Esophagus muscularis mucosa (tissue), 3 donors: ENCODE measurements at regions not wholly inside any gene's neighbourhood (a gene's known extent, or its start where the extent isn't known, plus 50 kb on each side); places are given as distances from the start of the nearest gene placed in this dataset.

Source experiments
- POLR2AphosphoS5 ChIP-seq, 2 donors: sonication (generic); formaldehyde crosslinking; IDR thresholded peaks; one replicate each; pipeline ENCODE4 v1.6.1; 2017; ENCODE audit warnings: antibody characterized with exemption in 2 of 2
- TF ChIP-seq, protein P1 (sequence below), 3 experiments: fragments of 200-600 bp in 2 of 3; fragments of 450-650 bp in 1 of 3; sonication (generic) in 2 of 3; IDR thresholded peaks; one replicate each; pipeline ENCODE4 v1.5.1; 2017 to 2019; ENCODE audit warnings: antibody characterized with exemption in 3 of 3, mild to moderate bottlenecking in 2 of 3, moderate library complexity in 1 of 3

DNA sequence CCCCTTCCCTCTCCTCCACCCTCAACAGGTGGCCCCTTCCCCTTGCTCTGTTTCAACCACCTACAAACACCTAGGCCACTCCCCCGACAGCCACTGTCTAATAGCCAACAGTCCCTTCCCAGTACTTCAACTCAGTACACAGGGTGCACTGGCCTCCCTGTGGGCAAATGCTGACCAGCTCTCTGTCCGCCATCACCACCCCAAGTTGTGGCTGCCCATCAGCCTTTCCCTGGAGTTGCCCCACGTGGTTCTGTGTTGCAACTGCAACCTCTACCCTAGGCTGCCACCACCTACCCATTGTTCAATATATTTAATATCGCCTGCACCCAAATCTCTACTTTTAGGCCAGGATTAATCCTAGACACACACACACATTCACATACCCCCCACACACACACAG lies 173.5 kb downstream of the MREG start:
- TF ChIP-seq, protein P1, sequence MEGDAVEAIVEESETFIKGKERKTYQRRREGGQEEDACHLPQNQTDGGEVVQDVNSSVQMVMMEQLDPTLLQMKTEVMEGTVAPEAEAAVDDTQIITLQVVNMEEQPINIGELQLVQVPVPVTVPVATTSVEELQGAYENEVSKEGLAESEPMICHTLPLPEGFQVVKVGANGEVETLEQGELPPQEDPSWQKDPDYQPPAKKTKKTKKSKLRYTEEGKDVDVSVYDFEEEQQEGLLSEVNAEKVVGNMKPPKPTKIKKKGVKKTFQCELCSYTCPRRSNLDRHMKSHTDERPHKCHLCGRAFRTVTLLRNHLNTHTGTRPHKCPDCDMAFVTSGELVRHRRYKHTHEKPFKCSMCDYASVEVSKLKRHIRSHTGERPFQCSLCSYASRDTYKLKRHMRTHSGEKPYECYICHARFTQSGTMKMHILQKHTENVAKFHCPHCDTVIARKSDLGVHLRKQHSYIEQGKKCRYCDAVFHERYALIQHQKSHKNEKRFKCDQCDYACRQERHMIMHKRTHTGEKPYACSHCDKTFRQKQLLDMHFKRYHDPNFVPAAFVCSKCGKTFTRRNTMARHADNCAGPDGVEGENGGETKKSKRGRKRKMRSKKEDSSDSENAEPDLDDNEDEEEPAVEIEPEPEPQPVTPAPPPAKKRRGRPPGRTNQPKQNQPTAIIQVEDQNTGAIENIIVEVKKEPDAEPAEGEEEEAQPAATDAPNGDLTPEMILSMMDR (IDR thresholded peaks at IDR 0.05): no peak
- TF ChIP-seq POLR2AphosphoS5 (IDR thresholded peaks at IDR 0.05): no peak
